ENCODE measurements at regions not wholly inside any gene's neighbourhood (a gene's known extent, or its start where the extent isn't known, plus 50 kb on each side); places are given as distances from the start of the nearest gene placed in this dataset.

GRCh38 chr7:20021831-20022230 is 195.4 kb downstream of the MACC1 start:
- Histone ChIP-seq H3K27me3 (ENCODE audit: insufficient read depth in 3 of 3, low read length in 2 of 3) (no peaks in the 10 kb centered on the region), H3K4me3 (no peak overlapping the region), H3K27ac (no peak overlapping the region), H3K36me3 (ENCODE audit: insufficient read depth in 1 of 2, low read depth in 1 of 2) (no peaks in the 10 kb centered on the region), H3K9me3 (no peaks in the 10 kb centered on the region), H3K4me1 (no peaks in the 10 kb centered on the region)
- ATAC-seq (no peak), DNase-seq (no peak)
- intact Hi-C loops (cut with DNase I) = no loop called here
- no peak for TF ChIP-seq CTCF (IDR thresholded peaks at IDR 0.05)
- 6 to 16% (median 12%) methylated on average over 1 of the region's 1 CpG for WGBS, 3 donors

GRCh38 chr7:20021066-20021465 is 196.1 kb downstream of the MACC1 start:
- H3K27ac ChIP-seq = no peak overlapping the region
- H3K36me3 ChIP-seq (ENCODE audit: insufficient read depth in 1 of 2, low read depth in 1 of 2) = no peaks in the 10 kb centered on the region
- intact Hi-C loops (cut with DNase I) = no loop called here
- H3K27me3 ChIP-seq (ENCODE audit: insufficient read depth in 3 of 3, low read length in 2 of 3) = no peaks in the 10 kb centered on the region
- H3K4me1 ChIP-seq = no peaks in the 10 kb centered on the region
- no peak for ATAC-seq
- no peaks in the 10 kb centered on the region for H3K9me3 ChIP-seq
- no peak for DNase-seq
- no peak overlapping the region for H3K4me3 ChIP-seq
- no peak for TF ChIP-seq CTCF (IDR thresholded peaks at IDR 0.05)

- WGBS, 3 donors = 80 to 89% (median 87%) methylated on average over 2 of the region's 2 CpGs
- Histone ChIP-seq H3K36me3 (ENCODE audit: insufficient read depth in 1 of 2, low read depth in 1 of 2) (no peaks in the 10 kb centered on the region), H3K4me3 (no peak overlapping the region), H3K27me3 (ENCODE audit: insufficient read depth in 3 of 3, low read length in 2 of 3) (no peaks in the 10 kb centered on the region), H3K4me1 (no peaks in the 10 kb centered on the region), H3K27ac (no peak overlapping the region), H3K9me3 (no peaks in the 10 kb centered on the region)
- no peak for TF ChIP-seq CTCF (IDR thresholded peaks at IDR 0.05)
- ATAC-seq (no peak), DNase-seq (no peak)
- intact Hi-C loops (cut with DNase I) = no loop called here
Measured at GRCh38 chr7:20019757-20020432, 197.3 kb downstream of the MACC1 start.

- H3K9me3 ChIP-seq = no peaks in the 10 kb centered on the region
- TF ChIP-seq CTCF (IDR thresholded peaks at IDR 0.05) = no peak
- no peaks in the 10 kb centered on the region for H3K4me1 ChIP-seq
- DNase-seq = no peak
- no peak overlapping the region for H3K4me3 ChIP-seq
- no peak for ATAC-seq
- WGBS, 3 donors = 86 to 90% (median 86%) methylated on average over 2 of the region's 2 CpGs
- no peaks in the 10 kb centered on the region for H3K36me3 ChIP-seq (ENCODE audit: insufficient read depth in 1 of 2, low read depth in 1 of 2)
- no peaks in the 10 kb centered on the region for H3K27me3 ChIP-seq (ENCODE audit: insufficient read depth in 3 of 3, low read length in 2 of 3)
- H3K27ac ChIP-seq = no peak overlapping the region
- intact Hi-C loops (cut with DNase I) = no loop called here
Measured at GRCh38 chr7:20016669-20017068, 200.5 kb downstream of the MACC1 start.

GRCh38 chr7:20013536-20013935 is 203.6 kb downstream of the MACC1 start:
- WGBS, 3 donors = 24 to 50% (median 32%) methylated on average over 6 of the region's 6 CpGs
- no peak for DNase-seq
- ATAC-seq = no peak
- no peaks in the 10 kb centered on the region for H3K27me3 ChIP-seq (ENCODE audit: insufficient read depth in 3 of 3, low read length in 2 of 3)
- intact Hi-C loops (cut with DNase I) = no loop called here
- TF ChIP-seq CTCF (IDR thresholded peaks at IDR 0.05) = no peak
- H3K27ac ChIP-seq = no peak overlapping the region
- no peaks in the 10 kb centered on the region for H3K9me3 ChIP-seq
- H3K4me1 ChIP-seq = no peaks in the 10 kb centered on the region
- H3K4me3 ChIP-seq = no peak overlapping the region
- H3K36me3 ChIP-seq (ENCODE audit: insufficient read depth in 1 of 2, low read depth in 1 of 2) = no peaks in the 10 kb centered on the region
